Peyer's patch (tissue), 4 donors: ENCODE measurements at regions not wholly inside any gene's neighbourhood (a gene's known extent, or its start where the extent isn't known, plus 50 kb on each side); places are given as distances from the start of the nearest gene placed in this dataset.

Experiments
- CTCF ChIP-seq, 6 experiments: fragments of 450-650 bp in 4 of 6; fragments of 200-600 bp in 2 of 6; sonication (generic) in 1 of 6; IDR thresholded peaks; one replicate each; pipeline ENCODE4 v1.5.1; 2017 to 2019; ENCODE audit warnings: antibody characterized with exemption in 6 of 6, mild to moderate bottlenecking in 3 of 6, moderate library complexity in 1 of 6
- POLR2A ChIP-seq, 2 donors: fragments of 450-650 bp; IDR thresholded peaks; one replicate each; pipeline ENCODE4 v1.5.1; 2017; ENCODE audit warnings: antibody characterized with exemption in 2 of 2, mild to moderate bottlenecking in 2 of 2, moderate library complexity in 2 of 2

GRCh38 chr5:155895484-155895883 lies 431.5 kb upstream of the SGCD start:
- no peak for TF ChIP-seq CTCF (IDR thresholded peaks at IDR 0.05)
- no peak for TF ChIP-seq POLR2A (IDR thresholded peaks at IDR 0.05)
